GM12891 (cell line): ENCODE measurements at regions not wholly inside any gene's neighbourhood (a gene's known extent, or its start where the extent isn't known, plus 50 kb on each side); places are given as distances from the start of the nearest gene placed in this dataset.
A peak's percentile ranks its signal among the peaks of the same experiment; 100 is the strongest.
"Not testable (repeated sequence)": the region's sequence is repeated elsewhere in the genome, so short reads cannot be mapped to it uniquely, and the experiment has no call there.

Experiments
- POLR2A ChIP-seq: IDR thresholded peaks from 2 replicates; pipeline ENCODE4 v1.6.1; 2011; ENCODE audit warnings: low read depth, low read length, control low read depth
- POLR2AphosphoS5 ChIP-seq: IDR thresholded peaks from 2 replicates; pipeline ENCODE4 v1.6.1; 2011; ENCODE audit warnings: low read depth, low read length, control low read depth
- POU2F2 ChIP-seq: IDR thresholded peaks from 2 replicates; pipeline ENCODE4 v1.6.1; 2011; ENCODE audit warnings: low read depth, mild to moderate bottlenecking, control low read depth, low read length, moderate library complexity
- SPI1 ChIP-seq: IDR thresholded peaks from 2 replicates; pipeline ENCODE4 v1.6.1; 2011; ENCODE audit warnings: low read depth, low read length, control low read depth
- TAF1 ChIP-seq: IDR thresholded peaks from 2 replicates; pipeline ENCODE4 v1.6.1; 2011; ENCODE audit warnings: low read depth, low read length, control low read depth

DNA sequence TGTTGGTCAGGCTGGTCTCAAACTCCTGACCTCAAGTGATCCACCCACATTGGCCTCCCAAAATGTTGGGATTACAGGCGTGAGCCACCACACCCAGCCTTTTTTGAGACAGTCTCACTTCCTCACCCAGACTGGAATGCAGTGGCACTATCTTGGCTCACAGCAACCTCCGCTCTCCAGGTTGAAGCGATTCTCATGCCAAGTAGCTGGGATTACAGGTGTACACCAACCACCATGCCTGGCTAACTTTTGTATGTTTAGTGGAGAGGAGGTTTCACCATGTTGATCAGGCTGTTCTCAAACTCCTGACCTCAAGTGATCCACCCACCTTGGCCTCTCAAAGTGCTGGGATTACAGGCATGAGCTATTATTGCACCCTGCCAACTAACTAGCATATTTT, 75.4 kb downstream of the C9orf152 start:
- TF ChIP-seq POLR2AphosphoS5, POLR2A, TAF1, POU2F2: not testable (repeated sequence)
- TF ChIP-seq SPI1 = peak; percentile 35; the same call in 1 of the 2 replicates
